GM23338 (cell line): ENCODE measurements at regions not wholly inside any gene's neighbourhood (a gene's known extent, or its start where the extent isn't known, plus 50 kb on each side); places are given as distances from the start of the nearest gene placed in this dataset.

Experiments used
- CREB1 ChIP-seq: fragments of 250-450 bp; sonication (Bioruptor Pico); IDR thresholded peaks from 2 replicates; pipeline ENCODE4 v1.5.0; 2020; ENCODE audit warnings: low read depth, mild to moderate bottlenecking, moderate library complexity
- CTCF ChIP-seq, 2 experiments: fragments of 200-600 bp in 1 of 2; sonication (generic) in 1 of 2; conservative IDR thresholded peaks; 2 replicates each; pipeline versions ENCODE4 v1.5.1 to v1.6.1; 2016 to 2017; ENCODE audit warnings: antibody characterized with exemption in 2 of 2, low read depth in 2 of 2, mild to moderate bottlenecking in 2 of 2, moderate library complexity in 1 of 2
- ETS1 ChIP-seq: IDR thresholded peaks from 2 replicates; pipeline ENCODE4 v1.6.1; 2016; ENCODE audit warnings: antibody characterized with exemption
- EZH2 ChIP-seq: fragments of 200-600 bp; sonication (generic); IDR thresholded peaks from one replicate; pipeline ENCODE4 v1.8.0; 2017; ENCODE audit warnings: antibody characterized with exemption, mild to moderate bottlenecking, low read depth; ENCODE audit not compliant: unreplicated experiment
- EZH2phosphoT487 ChIP-seq: fragments of 200-600 bp; sonication (generic); IDR thresholded peaks from one replicate; pipeline ENCODE4 v1.8.1; 2018; ENCODE audit warnings: antibody characterized with exemption; ENCODE audit not compliant: unreplicated experiment
- POLR2AphosphoS5 ChIP-seq: IDR thresholded peaks from 2 replicates; pipeline ENCODE4 v1.6.1; 2016; ENCODE audit warnings: antibody characterized with exemption, low read depth
- REST ChIP-seq: IDR thresholded peaks from one replicate; pipeline ENCODE4 v1.6.1; 2018; ENCODE audit warnings: antibody characterized with exemption; ENCODE audit not compliant: unreplicated experiment

- TF ChIP-seq CTCF (conservative IDR thresholded peaks at IDR 0.05; ENCODE audit: low read depth in 2 of 2) (no peak), ETS1 (no peak), EZH2 (no peak), POLR2AphosphoS5 (no peak), CREB1 (CRISPR knock-in tag) (no peak), EZH2phosphoT487 (no peak), REST (no peak)
Measured at GRCh38 chr12:60803147-60803546, 1207.3 kb downstream of the SLC16A7 start.
